Aorta (tissue), 5 donors: ENCODE measurements at regions not wholly inside any gene's neighbourhood (a gene's known extent, or its start where the extent isn't known, plus 50 kb on each side); places are given as distances from the start of the nearest gene placed in this dataset.

Experiments
- ATAC-seq: fragments of 200-7000 bp; cut with Tn5 transposase; one replicate; pipeline ENCODE4 v1.9.1; 2022; ENCODE audit warnings: moderate library complexity; ENCODE audit not compliant: low FRiP score
- DNase-seq, 2 donors: peaks; one replicate each; pipeline ENCODE4 v3.0.0-alpha.2; 2020
- H3K27ac ChIP-seq, 2 donors: one replicate each; pipeline ENCODE4 v1.5.1; 2013; ENCODE audit warnings: low read length in 2 of 2, mild to moderate bottlenecking in 2 of 2, moderate library complexity in 2 of 2, control low read depth in 1 of 2, inconsistent platforms in 1 of 2, low read depth in 1 of 2
- H3K27me3 ChIP-seq, 2 donors: one replicate each; pipeline ENCODE4 v1.6.1; 2013; ENCODE audit warnings: control low read depth in 1 of 2, low read length in 1 of 2, mild to moderate bottlenecking in 1 of 2, moderate library complexity in 1 of 2; ENCODE audit not compliant: insufficient read depth in 2 of 2, control insufficient read depth in 1 of 2
- H3K36me3 ChIP-seq, 2 donors: one replicate each; pipeline ENCODE4 v1.6.1; 2013; ENCODE audit warnings: control low read depth in 1 of 2, low read length in 1 of 2, mild to moderate bottlenecking in 1 of 2; ENCODE audit not compliant: insufficient read depth in 2 of 2, control insufficient read depth in 1 of 2
- H3K4me1 ChIP-seq, 2 donors: one replicate each; pipeline ENCODE4 v1.6.1; 2013; ENCODE audit warnings: low read length in 2 of 2, control low read depth in 1 of 2, mild to moderate bottlenecking in 1 of 2, moderate library complexity in 1 of 2; ENCODE audit not compliant: insufficient read depth in 2 of 2, control insufficient read depth in 1 of 2
- H3K4me3 ChIP-seq, 2 donors: one replicate each; pipeline ENCODE4 v1.5.1; 2013; ENCODE audit warnings: low read length in 2 of 2, control low read depth in 1 of 2, mild to moderate bottlenecking in 1 of 2
- H3K9me3 ChIP-seq: one replicate; pipeline ENCODE4 v1.6.1; 2013; ENCODE audit warnings: mild to moderate bottlenecking, low read length; ENCODE audit not compliant: control insufficient read depth
- WGBS, 2 donors: extraction: QIAGEN DNeasy Blood & Tissue Kit; methylation state at CpG; one replicate each; pipeline ENCODE4 v1.1.7; 2013; 5-methylcytosine and 5-hydroxymethylcytosine counted together
- intact Hi-C, 2 donors: fragments of 100-400 bp; cut with DNase I; formaldehyde crosslinking; loops; one replicate each; pipeline versions ENCODE4 v1.14.2 to v1.15.0; 2022
- donor health status: healthy with polysubstance abuse.
- donor health status: Bipolar disorder and iron deficiency.
- donor health status: DM: no; HTN: no; CAD: no.
- donor health status: DM: no; HTN: no; CAD: no.
- donor health status: DM: yes; HTN: yes; CAD: no.

DNA sequence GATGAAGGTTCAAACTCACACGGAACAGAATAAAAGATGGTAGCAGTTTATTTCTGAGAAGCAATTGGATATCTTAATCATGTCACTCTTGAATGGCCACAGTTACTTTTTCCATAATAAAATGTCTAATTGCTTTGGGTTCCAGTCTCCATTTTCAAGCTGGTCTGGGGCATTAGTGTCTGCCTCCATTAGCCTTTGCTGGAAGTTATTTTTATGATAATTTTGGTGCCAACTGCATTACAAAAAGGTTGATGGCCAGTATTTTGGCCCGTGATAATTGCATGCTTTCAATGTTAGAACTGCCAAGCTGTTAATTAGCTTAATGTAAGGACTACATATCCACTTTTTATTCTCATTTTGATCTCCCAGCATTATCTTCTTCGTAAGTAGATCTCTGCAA lies 165.9 kb downstream of the SMC2 start:
- ATAC-seq, result no peak

DNA sequence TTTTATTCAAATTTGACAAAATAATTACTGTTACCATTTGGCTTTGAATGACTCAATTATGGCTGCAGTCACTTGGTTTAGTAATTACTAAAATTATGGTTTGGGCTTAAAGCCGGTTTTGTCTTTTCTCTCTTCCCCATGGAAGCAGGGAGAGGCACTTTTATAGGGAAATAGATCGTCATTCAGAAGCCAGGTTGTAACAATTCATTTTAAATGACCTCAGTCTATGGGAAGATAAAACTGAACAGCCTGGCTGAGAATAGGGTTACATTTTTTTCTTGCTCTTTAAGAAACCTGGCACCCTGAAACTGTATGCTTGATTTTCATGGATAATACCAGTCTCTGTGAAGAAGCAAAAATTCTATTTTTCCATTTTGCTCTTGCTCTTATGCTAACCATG lies 169.8 kb downstream of the SMC2 start:
- H3K4me3 ChIP-seq, result no peak overlapping the region
- H3K9me3 ChIP-seq, result no peaks in the 10 kb centered on the region
- H3K36me3 ChIP-seq, result no peaks in the 10 kb centered on the region
- intact Hi-C loops, result no loop called here
- 85 to 86% methylated on average over 2 of the region's 2 CpGs for WGBS, 2 donors
- no peaks in the 10 kb centered on the region for H3K27me3 ChIP-seq
- DNase-seq (no peak), ATAC-seq (no peak)
- peaks cover 0 to 1% of the 10 kb centered on the region in 2 donors for H3K4me1 ChIP-seq
- H3K27ac ChIP-seq, result no peak overlapping the region

More for the DNA sequence above, 165.9 kb downstream of the SMC2 start:
- Histone ChIP-seq H3K36me3 (no peaks in the 10 kb centered on the region), H3K27me3 (no peaks in the 10 kb centered on the region), H3K4me1 (no peaks in the 10 kb centered on the region), H3K9me3 (no peaks in the 10 kb centered on the region), H3K27ac (no peak overlapping the region), H3K4me3 (no peak overlapping the region)
- intact Hi-C loops, result no loop called here
- 65 to 74% methylated on average over 3 of the region's 3 CpGs for WGBS, 2 donors
- no peak for DNase-seq

- Histone ChIP-seq H3K4me1 (peaks cover 0 to 3% of the 10 kb centered on the region in 2 donors), H3K36me3 (no peaks in the 10 kb centered on the region), H3K9me3 (no peaks in the 10 kb centered on the region), H3K4me3 (no peak overlapping the region), H3K27me3 (no peaks in the 10 kb centered on the region), H3K27ac (no peak overlapping the region)
- 0% methylated on average over 1 of the region's 1 CpG for WGBS, 2 donors
- no peak for ATAC-seq
- intact Hi-C loops, result no loop called here
- DNase-seq, result no peak
Measured at GRCh38 chr9:104264431-104264830, 170.3 kb downstream of the SMC2 start.

- intact Hi-C loops, result no loop called here
- no peak for DNase-seq
- Histone ChIP-seq H3K36me3 (no peaks in the 10 kb centered on the region), H3K4me1 (peaks cover 0 to 8% of the 10 kb centered on the region in 2 donors), H3K27ac (no peak overlapping the region), H3K4me3 (no peak overlapping the region), H3K9me3 (no peaks in the 10 kb centered on the region), H3K27me3 (no peaks in the 10 kb centered on the region)
- no peak for ATAC-seq
Measured at GRCh38 chr9:104269374-104269773, 175.3 kb downstream of the SMC2 start.

GRCh38 chr9:104269996-104270963 lies 176.2 kb downstream of the SMC2 start:
- DNase-seq, result no peak

GRCh38 chr9:104276709-104277245 lies 182.7 kb downstream of the SMC2 start:
- Histone ChIP-seq H3K9me3 (no peaks in the 10 kb centered on the region), H3K4me1 (no peaks in the 10 kb centered on the region), H3K27ac (no peak overlapping the region), H3K27me3 (no peaks in the 10 kb centered on the region), H3K4me3 (no peak overlapping the region), H3K36me3 (no peaks in the 10 kb centered on the region)
- 56 to 65% methylated on average over 3 of the region's 3 CpGs for WGBS, 2 donors
- intact Hi-C loops, result loop anchor here in 1 of 2 donors (10.0 kb wide), 1 partner anchor 182 kb away; the partner anchor contains the start of gene SMC2
- ATAC-seq (no peak), DNase-seq (no peak)

More at GRCh38 chr9:104269996-104270963, 176.2 kb downstream of the SMC2 start:
- peak; percentile 64 for ATAC-seq
- intact Hi-C loops, result loop anchor here in 1 of 2 donors (10.0 kb wide), 1 partner anchor 175 kb away; the partner anchor contains the start of gene SMC2
- no peaks in the 10 kb centered on the region for H3K36me3 ChIP-seq
- H3K9me3 ChIP-seq, result no peaks in the 10 kb centered on the region
- H3K4me3 ChIP-seq, result no peak overlapping the region
- H3K27ac ChIP-seq, result peak overlapping the region; percentile 28 to 29
- no peaks in the 10 kb centered on the region for H3K27me3 ChIP-seq
- H3K4me1 ChIP-seq, result peaks cover 0 to 8% of the 10 kb centered on the region in 2 donors
- WGBS, 2 donors, result 18 to 22% methylated on average over 4 of the region's 4 CpGs

DNA sequence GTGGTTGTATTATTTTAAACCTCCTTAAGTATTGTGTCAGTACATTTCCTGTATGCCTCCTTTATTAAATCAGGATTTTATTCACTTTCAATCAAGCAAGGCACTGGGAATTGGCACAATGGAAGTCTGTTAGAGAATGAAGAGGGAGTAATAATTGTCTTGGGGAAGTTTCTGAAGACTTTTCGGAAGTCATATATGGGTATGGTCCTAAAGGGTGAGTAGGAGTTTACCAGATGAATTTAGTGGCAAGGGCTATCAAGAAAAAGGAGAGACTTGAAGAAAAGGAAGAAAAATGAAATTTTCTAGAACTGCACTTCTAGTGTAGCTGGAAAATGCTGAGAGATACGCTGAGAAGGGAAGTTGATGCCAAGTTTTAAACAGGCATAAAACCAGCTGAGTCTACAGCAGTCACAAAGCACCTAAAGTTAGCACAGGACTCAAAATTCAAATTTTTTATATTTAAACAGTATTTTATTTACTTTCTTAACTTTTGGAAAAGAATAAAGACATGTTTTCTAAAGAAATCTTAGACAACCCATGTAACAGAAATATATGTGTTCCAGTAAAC lies 184.9 kb downstream of the SMC2 start:
- H3K36me3 ChIP-seq, result no peaks in the 10 kb centered on the region
- no peak for DNase-seq
- ATAC-seq, result no peak
- WGBS, 2 donors, result 23 to 29% methylated on average over 2 of the region's 2 CpGs
- H3K9me3 ChIP-seq, result no peaks in the 10 kb centered on the region
- H3K27me3 ChIP-seq, result no peaks in the 10 kb centered on the region
- intact Hi-C loops, result loop anchor here in 1 of 2 donors (10.0 kb wide), 1 partner anchor 184 kb away; the partner anchor contains the start of gene SMC2
- H3K27ac ChIP-seq, result no peak overlapping the region
- H3K4me1 ChIP-seq, result no peaks in the 10 kb centered on the region
- H3K4me3 ChIP-seq, result no peak overlapping the region

GRCh38 chr9:104279535-104280177 lies 185.5 kb downstream of the SMC2 start:
- Histone ChIP-seq H3K36me3 (no peaks in the 10 kb centered on the region), H3K27ac (no peak overlapping the region), H3K9me3 (no peaks in the 10 kb centered on the region), H3K27me3 (no peaks in the 10 kb centered on the region), H3K4me1 (no peaks in the 10 kb centered on the region), H3K4me3 (peak overlapping the region in 1 of 2 donors; percentile 36)
- 3 to 5% methylated on average over 2 of the region's 2 CpGs for WGBS, 2 donors
- intact Hi-C loops, result loop anchor here in 1 of 2 donors (10.0 kb wide), 1 partner anchor 185 kb away; the partner anchor contains the start of gene SMC2
- ATAC-seq, result no peak
- DNase-seq, result no peak
